ENCODE measurements at regions not wholly inside any gene's neighbourhood (a gene's known extent, or its start where the extent isn't known, plus 50 kb on each side); places are given as distances from the start of the nearest gene placed in this dataset.

GRCh38 chr14:26687301-26687837 is 89.5 kb upstream of the NOVA1 start:
- no CpG with 5 or more reads among the region's 2 CpGs for WGBS, 2 donors (ENCODE audit: extremely low coverage in 2 of 2, insufficient read length in 2 of 2, insufficient replicate concordance in 1 of 2)
- no peak for DNase-seq (ENCODE audit: low spot score)

GRCh38 chr14:26694521-26694920 is 96.7 kb upstream of the NOVA1 start:
- Histone ChIP-seq H2BK120ac (ENCODE audit: low read depth, low read length) (no peak overlapping the region), H2BK12ac (ENCODE audit: low read length) (no peak overlapping the region), H3K9ac (ENCODE audit: low read depth, low read length, poor library complexity) (no peak overlapping the region), H3K4ac (ENCODE audit: low read length) (no peak overlapping the region), H4K8ac (ENCODE audit: low read depth, low read length) (no peak overlapping the region), H3K4me2 (ENCODE audit: insufficient read depth, low read length, poor library complexity, severe bottlenecking) (no peak overlapping the region), H3K79me1 (ENCODE audit: low read depth, low read length) (no peaks in the 10 kb centered on the region), H3K27ac (replicated peaks; ENCODE audit: low read length) (no peak overlapping the region), H2AFZ (ENCODE audit: low read length) (no peak overlapping the region), H3K4me1 (ENCODE audit: control insufficient read depth in 2 of 2, insufficient read depth in 1 of 2, low read depth in 1 of 2, low read length in 2 of 2) (no peaks in the 10 kb centered on the region), H2BK15ac (ENCODE audit: low read length) (no peak overlapping the region), H3K36me3 (replicated peaks in 1 of 2; ENCODE audit: control insufficient read depth in 2 of 2, insufficient read depth in 2 of 2, low read length in 2 of 2) (no peaks in the 10 kb centered on the region), H3K4me3 (ENCODE audit: low read length in 2 of 2) (no peak overlapping the region), H3K23ac (ENCODE audit: low read depth, low read length, poor library complexity) (no peak overlapping the region), H3K14ac (ENCODE audit: low read length) (no peak overlapping the region), H3K9me3 (replicated peaks in 1 of 2; ENCODE audit: control insufficient read depth in 2 of 2, insufficient read depth in 1 of 2, low read depth in 1 of 2, low read length in 2 of 2) (no peaks in the 10 kb centered on the region), H2AK5ac (ENCODE audit: low read depth, low read length) (no peak overlapping the region), H3K27me3 (ENCODE audit: control insufficient read depth in 3 of 3, insufficient read depth in 3 of 3, low read depth in 1 of 3, low read length in 3 of 3) (no peaks in the 10 kb centered on the region), H4K91ac (ENCODE audit: low read depth, low read length, poor library complexity) (no peak overlapping the region), H2BK5ac (ENCODE audit: low read length) (no peak overlapping the region), H3K18ac (ENCODE audit: low read length) (no peak overlapping the region)
- DNase-seq (ENCODE audit: low spot score), result no peak

More at GRCh38 chr14:26687301-26687837, 89.5 kb upstream of the NOVA1 start:
- Histone ChIP-seq H3K79me1 (ENCODE audit: low read depth, low read length) (no peaks in the 10 kb centered on the region), H3K4me1 (ENCODE audit: control insufficient read depth in 2 of 2, insufficient read depth in 1 of 2, low read depth in 1 of 2, low read length in 2 of 2) (no peaks in the 10 kb centered on the region), H3K36me3 (replicated peaks in 1 of 2; ENCODE audit: control insufficient read depth in 2 of 2, insufficient read depth in 2 of 2, low read length in 2 of 2) (no peaks in the 10 kb centered on the region), H3K27me3 (ENCODE audit: control insufficient read depth in 3 of 3, insufficient read depth in 3 of 3, low read depth in 1 of 3, low read length in 3 of 3) (no peaks in the 10 kb centered on the region), H3K23ac (ENCODE audit: low read depth, low read length, poor library complexity) (no peak overlapping the region), H3K14ac (ENCODE audit: low read length) (no peak overlapping the region), H2AFZ (ENCODE audit: low read length) (no peak overlapping the region), H2BK12ac (ENCODE audit: low read length) (no peak overlapping the region), H3K4me2 (ENCODE audit: insufficient read depth, low read length, poor library complexity, severe bottlenecking) (no peak overlapping the region), H4K8ac (ENCODE audit: low read depth, low read length) (no peak overlapping the region), H3K18ac (ENCODE audit: low read length) (no peak overlapping the region), H2BK15ac (ENCODE audit: low read length) (no peak overlapping the region), H2BK120ac (ENCODE audit: low read depth, low read length) (no peak overlapping the region), H4K91ac (ENCODE audit: low read depth, low read length, poor library complexity) (no peak overlapping the region), H3K4me3 (ENCODE audit: low read length in 2 of 2) (no peak overlapping the region), H3K9ac (ENCODE audit: low read depth, low read length, poor library complexity) (no peak overlapping the region), H3K27ac (replicated peaks; ENCODE audit: low read length) (no peak overlapping the region), H3K4ac (ENCODE audit: low read length) (no peak overlapping the region), H2AK5ac (ENCODE audit: low read depth, low read length) (no peak overlapping the region), H2BK5ac (ENCODE audit: low read length) (no peak overlapping the region), H3K9me3 (replicated peaks in 1 of 2; ENCODE audit: control insufficient read depth in 2 of 2, insufficient read depth in 1 of 2, low read depth in 1 of 2, low read length in 2 of 2) (no peaks in the 10 kb centered on the region)

DNA sequence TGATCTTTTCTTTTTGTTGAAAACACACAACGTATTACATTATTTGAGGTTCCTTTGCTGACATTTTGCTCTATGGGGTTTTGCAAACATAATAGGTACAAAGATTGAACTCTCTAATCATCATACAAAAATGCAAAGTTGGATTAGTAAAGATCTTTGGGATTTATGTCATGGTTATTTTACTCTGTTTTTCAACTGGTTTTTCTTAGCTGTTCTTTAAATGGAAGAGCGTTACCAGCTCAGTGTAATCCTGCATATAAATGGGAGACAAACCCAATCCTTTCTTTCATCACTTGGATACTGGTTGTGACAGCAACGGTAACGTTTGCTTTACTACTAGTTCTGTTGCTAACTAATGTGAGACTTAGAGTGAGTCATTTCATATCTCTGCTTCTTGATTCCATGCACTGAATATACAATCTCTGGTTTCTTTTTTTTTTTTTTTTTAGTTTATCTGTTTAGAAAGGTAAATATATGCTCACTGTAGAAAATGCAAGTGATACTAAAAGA is 104.9 kb upstream of the NOVA1 start:
- Histone ChIP-seq H3K79me1 (ENCODE audit: low read depth, low read length) (no peaks in the 10 kb centered on the region), H3K23ac (ENCODE audit: low read depth, low read length, poor library complexity) (no peak overlapping the region), H2BK12ac (ENCODE audit: low read length) (no peak overlapping the region), H2AK5ac (ENCODE audit: low read depth, low read length) (no peak overlapping the region), H3K4ac (ENCODE audit: low read length) (no peak overlapping the region), H3K27ac (replicated peaks; ENCODE audit: low read length) (no peak overlapping the region), H2BK15ac (ENCODE audit: low read length) (no peak overlapping the region), H4K8ac (ENCODE audit: low read depth, low read length) (no peak overlapping the region), H3K27me3 (ENCODE audit: control insufficient read depth in 3 of 3, insufficient read depth in 3 of 3, low read depth in 1 of 3, low read length in 3 of 3) (no peaks in the 10 kb centered on the region), H3K18ac (ENCODE audit: low read length) (no peak overlapping the region), H2BK120ac (ENCODE audit: low read depth, low read length) (no peak overlapping the region), H3K4me1 (ENCODE audit: control insufficient read depth in 2 of 2, insufficient read depth in 1 of 2, low read depth in 1 of 2, low read length in 2 of 2) (no peaks in the 10 kb centered on the region), H3K4me3 (ENCODE audit: low read length in 2 of 2) (no peak overlapping the region), H3K9ac (ENCODE audit: low read depth, low read length, poor library complexity) (no peak overlapping the region), H3K9me3 (replicated peaks in 1 of 2; ENCODE audit: control insufficient read depth in 2 of 2, insufficient read depth in 1 of 2, low read depth in 1 of 2, low read length in 2 of 2) (no peaks in the 10 kb centered on the region), H3K4me2 (ENCODE audit: insufficient read depth, low read length, poor library complexity, severe bottlenecking) (no peak overlapping the region), H2BK5ac (ENCODE audit: low read length) (no peak overlapping the region), H3K36me3 (replicated peaks in 1 of 2; ENCODE audit: control insufficient read depth in 2 of 2, insufficient read depth in 2 of 2, low read length in 2 of 2) (no peaks in the 10 kb centered on the region), H4K91ac (ENCODE audit: low read depth, low read length, poor library complexity) (no peak overlapping the region), H2AFZ (ENCODE audit: low read length) (no peak overlapping the region), H3K14ac (ENCODE audit: low read length) (no peak overlapping the region)
- no peak for DNase-seq (ENCODE audit: low spot score)
- no CpG with 5 or more reads among the region's 4 CpGs for WGBS, 2 donors (ENCODE audit: extremely low coverage in 2 of 2, insufficient read length in 2 of 2, insufficient replicate concordance in 1 of 2)

GRCh38 chr14:26703686-26704366 is 106.0 kb upstream of the NOVA1 start:
- H3K4me2 ChIP-seq (ENCODE audit: insufficient read depth, low read length, poor library complexity, severe bottlenecking), result no peak overlapping the region
- no peak overlapping the region for H3K4me3 ChIP-seq (ENCODE audit: low read length in 2 of 2)
- H3K18ac ChIP-seq (ENCODE audit: low read length), result no peak overlapping the region
- no peaks in the 10 kb centered on the region for H3K9me3 ChIP-seq (replicated peaks in 1 of 2; ENCODE audit: control insufficient read depth in 2 of 2, insufficient read depth in 1 of 2, low read depth in 1 of 2, low read length in 2 of 2)
- H3K23ac ChIP-seq (ENCODE audit: low read depth, low read length, poor library complexity), result no peak overlapping the region
- no peaks in the 10 kb centered on the region for H3K36me3 ChIP-seq (replicated peaks in 1 of 2; ENCODE audit: control insufficient read depth in 2 of 2, insufficient read depth in 2 of 2, low read length in 2 of 2)
- H3K27me3 ChIP-seq (ENCODE audit: control insufficient read depth in 3 of 3, insufficient read depth in 3 of 3, low read depth in 1 of 3, low read length in 3 of 3), result no peaks in the 10 kb centered on the region
- no peak overlapping the region for H2BK5ac ChIP-seq (ENCODE audit: low read length)
- no peak overlapping the region for H2AK5ac ChIP-seq (ENCODE audit: low read depth, low read length)
- no peak overlapping the region for H3K9ac ChIP-seq (ENCODE audit: low read depth, low read length, poor library complexity)
- H2AFZ ChIP-seq (ENCODE audit: low read length), result no peak overlapping the region
- no peak overlapping the region for H4K91ac ChIP-seq (ENCODE audit: low read depth, low read length, poor library complexity)
- WGBS, 2 donors (ENCODE audit: extremely low coverage in 2 of 2, insufficient read length in 2 of 2, insufficient replicate concordance in 1 of 2), result no CpG with 5 or more reads among the region's 2 CpGs
- no peak overlapping the region for H2BK12ac ChIP-seq (ENCODE audit: low read length)
- no peak overlapping the region for H2BK120ac ChIP-seq (ENCODE audit: low read depth, low read length)
- H3K4ac ChIP-seq (ENCODE audit: low read length), result no peak overlapping the region
- H3K4me1 ChIP-seq (ENCODE audit: control insufficient read depth in 2 of 2, insufficient read depth in 1 of 2, low read depth in 1 of 2, low read length in 2 of 2), result no peaks in the 10 kb centered on the region
- H3K79me1 ChIP-seq (ENCODE audit: low read depth, low read length), result no peaks in the 10 kb centered on the region
- no peak overlapping the region for H2BK15ac ChIP-seq (ENCODE audit: low read length)
- no peak for DNase-seq (ENCODE audit: low spot score)
- no peak overlapping the region for H3K14ac ChIP-seq (ENCODE audit: low read length)
- H3K27ac ChIP-seq (replicated peaks; ENCODE audit: low read length), result no peak overlapping the region
- H4K8ac ChIP-seq (ENCODE audit: low read depth, low read length), result no peak overlapping the region

Data from neuronal stem cell (in vitro differentiated cells).